GM12878 (cell line): ENCODE measurements at regions not wholly inside any gene's neighbourhood (a gene's known extent, or its start where the extent isn't known, plus 50 kb on each side); places are given as distances from the start of the nearest gene placed in this dataset.

Experiments used
- ATAC-seq: fragments of 200-7000 bp; cut with Tn5 transposase; 3 replicates; pipeline ENCODE4 v1.9.1; 2020; ENCODE audit warnings: mild to moderate bottlenecking, moderate library complexity
- BruUV-seq: library from RNA; stranded (reverse); fragments of 400-500 nt; replicated peaks from 2 replicates; lab custom pipeline; 2021; lab: Mats Ljungman, UMichigan
- CTCF ChIA-PET: fragments of 300-600 bp; sonication (Branson Sonifier 250); formaldehyde crosslinking; extraction: SDS; loops from one replicate; lab custom pipeline; 2021; ENCODE audit warnings: inconsistent platforms; lab: Yijun Ruan, JAX
- POLR2A ChIA-PET: fragments of 350-600 bp; formaldehyde crosslinking; extraction: SDS; loops from one replicate; lab custom pipeline; 2021; ENCODE audit warnings: inconsistent platforms; lab: Charles Lee
- RAD21 ChIA-PET: fragments of 300-600 bp; sonication (Branson Sonifier 250); formaldehyde crosslinking; loops from one replicate; lab custom pipeline; 2023; ENCODE audit warnings: antibody characterized with exemption; ENCODE audit not compliant: unreplicated experiment; lab: Charles Lee
- SMC1A ChIA-PET: fragments of 300-600 bp; sonication (Branson Sonifier 250); formaldehyde crosslinking; loops from one replicate; lab custom pipeline; 2023; ENCODE audit not compliant: unreplicated experiment, uncharacterized antibody; lab: Charles Lee
- DNase-seq: peaks from one replicate; pipeline ENCODE4 v3.0.0-alpha.2; 2011; ENCODE audit warnings: low read depth, low spot score
- FAIRE-seq: peaks from 3 replicates; lab custom pipeline; 2011; peaks lifted over from hg19 to GRCh38; lab: Jason Lieb, UNC
- H2AFZ ChIP-seq: 2 replicates; pipeline ENCODE4 v1.6.0; 2011; ENCODE audit warnings: low read depth, low read length, control low read depth; ENCODE audit not compliant: control insufficient read depth
- H3K27ac ChIP-seq: 2 replicates; pipeline ENCODE4 v1.5.1; 2011; ENCODE audit warnings: control low read depth; ENCODE audit not compliant: control insufficient read depth, insufficient read depth
- H3K27me3 ChIP-seq, 2 experiments: replicated peaks in 1 of 2; 2 replicates each; pipeline versions ENCODE4 v1.6.0 to v1.6.1; 2011; ENCODE audit warnings: low read length in 1 of 2; ENCODE audit not compliant: control insufficient read depth in 2 of 2, insufficient read depth in 2 of 2
- H3K36me3 ChIP-seq, 2 experiments: 2 replicates each; pipeline ENCODE4 v1.5.1; 2011; ENCODE audit warnings: low read length in 1 of 2; ENCODE audit not compliant: control insufficient read depth in 2 of 2, insufficient read depth in 2 of 2
- H3K4me1 ChIP-seq: 2 replicates; pipeline ENCODE4 v1.6.1; 2011; ENCODE audit warnings: mild to moderate bottlenecking, low read length, moderate library complexity, mixed read lengths; ENCODE audit not compliant: control insufficient read depth, insufficient read depth
- H3K4me2 ChIP-seq: 2 replicates; pipeline ENCODE4 v1.6.0; 2011; ENCODE audit warnings: control low read depth; ENCODE audit not compliant: control insufficient read depth, insufficient read depth
- H3K4me3 ChIP-seq: fragments of 200-600 bp; sonication (generic); 2 replicates; pipeline ENCODE4 v1.5.1; 2016
- H3K79me2 ChIP-seq: 2 replicates; pipeline ENCODE4 v1.6.0; 2011; ENCODE audit warnings: low read length; ENCODE audit not compliant: control insufficient read depth, insufficient read depth
- H3K9ac ChIP-seq: 2 replicates; pipeline ENCODE4 v1.8.0; 2011; ENCODE audit warnings: low read length, control low read depth, mixed read lengths; ENCODE audit not compliant: control insufficient read depth, insufficient read depth
- H3K9me3 ChIP-seq: replicated peaks from 3 replicates; pipeline ENCODE4 v1.5.1; 2011; ENCODE audit warnings: mild to moderate bottlenecking, low read length; ENCODE audit not compliant: control insufficient read depth, insufficient read depth
- H4K20me1 ChIP-seq: 2 replicates; pipeline ENCODE4 v1.6.0; 2011; ENCODE audit not compliant: control insufficient read depth, insufficient read depth
- BCL3 ChIP-seq: IDR thresholded peaks from 2 replicates; pipeline ENCODE4 v1.6.1; 2011; ENCODE audit warnings: borderline replicate concordance, low read depth, mild to moderate bottlenecking, moderate library complexity, low read length; ENCODE audit not compliant: insufficient read depth, poor library complexity, severe bottlenecking
- KDM1A ChIP-seq: fragments of 200-600 bp; sonication (generic); IDR thresholded peaks from 2 replicates; pipeline ENCODE4 v1.6.1; 2016; ENCODE audit warnings: borderline replicate concordance
- KLF5 ChIP-seq: fragments of 450-650 bp; IDR thresholded peaks from 2 replicates; pipeline ENCODE4 v1.6.1; 2014; ENCODE audit warnings: mild to moderate bottlenecking; ENCODE audit not compliant: partially characterized antibody
- MYC ChIP-seq: IDR thresholded peaks from 2 replicates; pipeline ENCODE4 v1.6.1; 2011; ENCODE audit warnings: mild to moderate bottlenecking, low read length, moderate library complexity, inconsistent platforms; ENCODE audit not compliant: insufficient read depth, insufficient replicate concordance, insufficient read length, severe bottlenecking
- PAX8 ChIP-seq: fragments of 450-650 bp; IDR thresholded peaks from 2 replicates; pipeline ENCODE4 v1.6.1; 2017; ENCODE audit warnings: mild to moderate bottlenecking, moderate library complexity
- PML ChIP-seq: IDR thresholded peaks from 2 replicates; pipeline ENCODE4 v1.6.1; 2012; ENCODE audit warnings: low read length, inconsistent platforms
- REST ChIP-seq: IDR thresholded peaks from 2 replicates; pipeline ENCODE4 v1.6.1; 2012; ENCODE audit warnings: mild to moderate bottlenecking, low read depth, low read length
- SKIL ChIP-seq: fragments of 450-650 bp; IDR thresholded peaks from 2 replicates; pipeline ENCODE4 v1.6.1; 2017; ENCODE audit warnings: mild to moderate bottlenecking, low read depth, inconsistent platforms; ENCODE audit not compliant: poor library complexity, severe bottlenecking
- SMARCA5 ChIP-seq: fragments of 450-650 bp; IDR thresholded peaks from 2 replicates; pipeline ENCODE4 v1.6.1; 2017; ENCODE audit warnings: mild to moderate bottlenecking
- SMC3 ChIP-seq: IDR thresholded peaks from 2 replicates; pipeline ENCODE4 v1.6.1; 2011; ENCODE audit warnings: low read length, improper control_type of control experiment, borderline replicate concordance
- SREBF1 ChIP-seq: IDR thresholded peaks from 2 replicates; pipeline ENCODE4 v1.6.1; 2012; ENCODE audit warnings: mild to moderate bottlenecking, low read length
- SUPT20H ChIP-seq: IDR thresholded peaks from 2 replicates; pipeline ENCODE4 v1.6.1; 2011; ENCODE audit warnings: low read depth, mild to moderate bottlenecking, low read length, moderate library complexity, borderline replicate concordance; ENCODE audit not compliant: control insufficient read depth
- TBL1XR1 ChIP-seq: IDR thresholded peaks from 2 replicates; pipeline ENCODE4 v1.6.1; 2012; ENCODE audit warnings: low read depth, low read length, improper control_type of control experiment
- TCF3 ChIP-seq: IDR thresholded peaks from 2 replicates; pipeline ENCODE4 v1.6.1; 2012; ENCODE audit warnings: low read depth, mild to moderate bottlenecking, low read length, borderline replicate concordance; ENCODE audit not compliant: insufficient read depth
- USF1 ChIP-seq: IDR thresholded peaks from 2 replicates; pipeline ENCODE4 v1.6.1; 2011; ENCODE audit warnings: borderline replicate concordance, low read depth, mild to moderate bottlenecking, moderate library complexity, mixed read lengths, low read length; ENCODE audit not compliant: insufficient read depth; ENCODE audit errors: extremely low read length
- ZNF274 ChIP-seq: IDR thresholded peaks from one replicate; pipeline ENCODE4 v1.8.0; 2011; ENCODE audit not compliant: insufficient read length, insufficient read depth
- WGBS: methylation state at CpG from one replicate; pipeline ENCODE4 v1.1.6; 2016; ENCODE audit warnings: low lambda C conversion rate; ENCODE audit not compliant: insufficient replicate concordance, insufficient coverage; ENCODE audit errors: missing lambda C conversion rate; 5-methylcytosine and 5-hydroxymethylcytosine counted together
- in situ Hi-C: fragments of 300-500 bp; cut with MboI; formaldehyde crosslinking; loops from 9 replicates; pipeline ENCODE4 v1.14.3; 2018; ENCODE audit warnings: mixed read lengths
- intact Hi-C: fragments of 100-400 bp; cut with micrococcal nuclease; formaldehyde crosslinking; loops from one replicate; pipeline ENCODE4 v1.14.2; 2022; ENCODE audit not compliant: unreplicated experiment

- no peaks in the 10 kb centered on the region for H4K20me1 ChIP-seq
- no peak overlapping the region for H3K4me2 ChIP-seq
- SMC1A ChIA-PET = no interaction called here
- H2AFZ ChIP-seq = no peak overlapping the region
- RAD21 ChIA-PET = no interaction called here
- POLR2A ChIA-PET = no interaction called here
- H3K4me1 ChIP-seq = no peaks in the 10 kb centered on the region
- H3K9ac ChIP-seq = no peak overlapping the region
- WGBS = 0% methylated on average over 1 of the region's 1 CpG
- ATAC-seq = no peak
- no peak overlapping the region for H3K4me3 ChIP-seq
- no peak for FAIRE-seq
- no peaks in the 10 kb centered on the region for H3K36me3 ChIP-seq
- intact Hi-C loops (no loop called here), in situ Hi-C loops (no loop called here)
- no TSS peak for BruUV-seq
- no peaks in the 10 kb centered on the region for H3K9me3 ChIP-seq
- CTCF ChIA-PET = no interaction called here
- H3K27me3 ChIP-seq = no peaks in the 10 kb centered on the region
- no peak overlapping the region for H3K27ac ChIP-seq
- DNase-seq = no peak
- no peaks in the 10 kb centered on the region for H3K79me2 ChIP-seq
- TF ChIP-seq TCF3 (no peak), TBL1XR1 (no peak), PML (no peak), REST (no peak), ZNF274 (no peak), KLF5 (no peak), USF1 (no peak), SUPT20H (no peak), PAX8 (no peak), MYC (no peak), SMC3 (no peak), SMARCA5 (no peak), SKIL (no peak), KDM1A (no peak), BCL3 (no peak), SREBF1 (no peak)
Observed at GRCh38 chr3:166127969-166128368, 290.7 kb upstream of the BCHE start.
